ENCODE measurements at regions not wholly inside any gene's neighbourhood (a gene's known extent, or its start where the extent isn't known, plus 50 kb on each side); places are given as distances from the start of the nearest gene placed in this dataset.

GRCh38 chr11:127070808-127071207, 70.2 kb upstream of the KIRREL3 start:
- no peak for TF ChIP-seq CTCF (IDR thresholded peaks at IDR 0.05; ENCODE audit: low read depth, low read length)
- TF ChIP-seq EZH2phosphoT487 (IDR thresholded peaks at IDR 0.05; ENCODE audit: low read depth), result no peak

Data from OCI-LY3 (cell line).